Naive thymus-derived CD8-positive, alpha-beta T cell (primary cell): ENCODE measurements at regions not wholly inside any gene's neighbourhood (a gene's known extent, or its start where the extent isn't known, plus 50 kb on each side); places are given as distances from the start of the nearest gene placed in this dataset.
"Not testable (repeated sequence)": the region's sequence is repeated elsewhere in the genome, so short reads cannot be mapped to it uniquely, and the experiment has no call there.

Experiments
- ATAC-seq, 2 donors: fragments of 150-1000 bp; cut with Tn5 transposase in 1 of 2; sonication (Bioruptor Pico), chemical (Tn5 transposase) in 1 of 2; 1 replicate in 1 of 2; 2 replicates in 1 of 2; pipeline ENCODE4 v1.10.0; 2021; ENCODE audit warnings: mild to moderate bottlenecking in 2 of 2, moderate library complexity in 2 of 2
- POLR2A ChIA-PET: fragments of 350-600 bp; sonication (Branson Sonifier 250); formaldehyde crosslinking; loops from one replicate; lab custom pipeline; 2021; ENCODE audit warnings: antibody characterized with exemption; lab: Charles Lee
- DNase-seq, 10 donors: peaks; one replicate each; pipeline versions ENCODE4 v3.0.0 to v3.0.0-alpha.2; 2020 to 2022
- H3K27ac Mint-ChIP-seq, 10 donors: one replicate each; pipeline ENCODE4 v1.8.0; 2020 to 2022; ENCODE audit warnings: mild to moderate bottlenecking in 10 of 10, mixed read lengths in 10 of 10, moderate library complexity in 4 of 10, inconsistent platforms in 1 of 10
- H3K27me3 Mint-ChIP-seq, 5 donors: one replicate each; pipeline ENCODE4 v1.8.0; 2021 to 2022; ENCODE audit warnings: mixed read lengths in 5 of 5
- H3K36me3 Mint-ChIP-seq, 3 donors: one replicate each; pipeline ENCODE4 v1.8.0; 2020 to 2022; ENCODE audit warnings: mixed read lengths in 3 of 3, mild to moderate bottlenecking in 2 of 3, inconsistent platforms in 1 of 3
- H3K4me1 Mint-ChIP-seq, 4 donors: one replicate each; pipeline ENCODE4 v1.8.0; 2021 to 2022; ENCODE audit warnings: mixed read lengths in 4 of 4
- H3K4me3 Mint-ChIP-seq, 10 donors: one replicate each; pipeline ENCODE4 v1.8.0; 2020 to 2022; ENCODE audit warnings: mild to moderate bottlenecking in 10 of 10, mixed read lengths in 10 of 10, moderate library complexity in 6 of 10, inconsistent platforms in 1 of 10
- H3K9me3 Mint-ChIP-seq, 9 donors: one replicate each; pipeline ENCODE4 v1.8.0; 2020 to 2022; ENCODE audit warnings: mixed read lengths in 9 of 9, mild to moderate bottlenecking in 3 of 9, inconsistent platforms in 1 of 9, moderate library complexity in 1 of 9

- POLR2A ChIA-PET = no interaction called here
- peaks cover 6 to 24% (median 17%) of the 10 kb centered on the region in 4 donors for H3K4me1 Mint-ChIP-seq
- no peak for DNase-seq
- H3K9me3 Mint-ChIP-seq = peaks cover 0 to 6% (median 0%) of the 10 kb centered on the region in 9 donors
- no peak for ATAC-seq
- no peak overlapping the region for H3K4me3 Mint-ChIP-seq
- no peak overlapping the region for H3K27ac Mint-ChIP-seq
- no peaks in the 10 kb centered on the region for H3K36me3 Mint-ChIP-seq
- H3K27me3 Mint-ChIP-seq = peaks cover 0 to 4% (median 0%) of the 10 kb centered on the region in 5 donors
Observed at GRCh38 chr2:177000061-177000714, 212.4 kb upstream of the HNRNPA3 start.

DNA sequence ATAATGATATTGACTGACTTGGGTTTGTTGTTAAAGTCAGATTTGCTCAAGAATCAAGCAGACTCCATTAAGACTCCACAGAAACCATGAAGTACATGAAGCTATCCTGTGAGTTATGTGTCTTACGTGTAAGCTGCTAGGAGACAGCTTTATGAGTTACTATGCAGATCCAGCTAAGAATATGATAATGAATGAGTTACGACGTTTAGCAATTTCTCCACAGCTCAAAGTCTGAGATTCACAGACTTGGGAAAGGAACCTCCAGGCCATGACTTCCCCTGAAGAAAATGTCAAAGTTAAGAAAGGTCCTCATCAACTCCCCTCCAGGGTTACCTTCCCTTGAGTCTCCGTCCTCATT is 211.9 kb upstream of the HNRNPA3 start:
- H3K27me3 Mint-ChIP-seq = peaks cover 0 to 4% (median 0%) of the 10 kb centered on the region in 5 donors
- POLR2A ChIA-PET = no interaction called here
- no peaks in the 10 kb centered on the region for H3K36me3 Mint-ChIP-seq
- H3K4me1 Mint-ChIP-seq = peaks cover 6 to 24% (median 17%) of the 10 kb centered on the region in 4 donors
- no peak overlapping the region for H3K4me3 Mint-ChIP-seq
- DNase-seq (no peak), ATAC-seq (no peak)
- H3K9me3 Mint-ChIP-seq = peaks cover 0 to 7% (median 0%) of the 10 kb centered on the region in 9 donors
- no peak overlapping the region for H3K27ac Mint-ChIP-seq

DNA sequence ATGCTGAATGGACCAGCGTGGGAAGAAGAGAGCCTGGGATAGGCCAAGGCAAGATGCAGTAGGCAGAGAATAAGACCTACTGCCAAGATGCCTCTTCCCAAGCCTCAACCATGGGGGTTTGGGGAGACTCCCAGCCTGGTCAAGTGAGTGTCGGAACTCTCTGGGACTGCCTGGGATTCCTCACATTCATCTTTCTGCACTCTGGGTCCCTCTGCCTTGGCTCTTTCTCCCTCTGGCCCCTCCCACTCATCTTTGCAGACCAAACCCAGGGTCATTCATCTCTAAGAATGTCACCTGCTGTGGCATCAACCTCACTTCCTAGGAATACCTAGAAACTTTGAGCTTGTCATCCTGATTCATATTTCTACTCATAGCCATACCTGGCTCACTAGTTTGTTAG is 211.3 kb upstream of the HNRNPA3 start:
- peaks cover 0 to 4% (median 0%) of the 10 kb centered on the region in 5 donors for H3K27me3 Mint-ChIP-seq
- H3K36me3 Mint-ChIP-seq = no peaks in the 10 kb centered on the region
- no peak overlapping the region for H3K27ac Mint-ChIP-seq
- peaks cover 0 to 7% (median 0%) of the 10 kb centered on the region in 9 donors for H3K9me3 Mint-ChIP-seq
- H3K4me1 Mint-ChIP-seq = peaks cover 6 to 24% (median 11%) of the 10 kb centered on the region in 4 donors
- ATAC-seq (no peak), DNase-seq (no peak)
- H3K4me3 Mint-ChIP-seq = no peak overlapping the region
- POLR2A ChIA-PET = no interaction called here

GRCh38 chr2:177002983-177003382 is 209.6 kb upstream of the HNRNPA3 start:
- H3K27ac Mint-ChIP-seq = no peak overlapping the region
- POLR2A ChIA-PET = no interaction called here
- H3K27me3 Mint-ChIP-seq = peaks cover 0 to 4% (median 2%) of the 10 kb centered on the region in 5 donors

DNA sequence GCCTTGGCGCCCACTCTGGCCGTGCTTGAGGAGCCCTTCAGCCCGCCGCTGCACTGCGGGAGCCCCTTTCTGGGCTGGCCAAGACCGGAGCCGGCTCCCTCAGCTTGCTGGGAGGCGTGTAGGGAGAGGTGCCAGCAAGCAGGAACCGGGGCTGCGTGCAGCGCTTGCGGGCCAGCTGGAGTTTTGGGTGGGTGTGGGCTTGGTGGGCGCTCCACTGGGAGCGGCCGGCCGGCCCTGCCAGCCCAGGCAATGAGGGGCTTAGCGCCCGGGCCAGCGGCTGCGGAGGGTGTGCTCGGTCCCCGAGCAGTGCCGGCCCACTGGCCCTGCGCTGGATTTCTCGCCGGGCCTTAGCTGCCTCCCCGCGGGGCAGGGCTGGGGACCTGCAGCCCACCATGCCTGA is 204.9 kb upstream of the HNRNPA3 start:
- DNase-seq, ATAC-seq, H3K4me1 Mint-ChIP-seq, POLR2A ChIA-PET, H3K9me3 Mint-ChIP-seq, H3K36me3 Mint-ChIP-seq, H3K4me3 Mint-ChIP-seq, H3K27ac Mint-ChIP-seq: not testable (repeated sequence)
- H3K27me3 Mint-ChIP-seq = peaks cover 0 to 27% (median 8%) of the 10 kb centered on the region in 5 donors

More at GRCh38 chr2:177002983-177003382, 209.6 kb upstream of the HNRNPA3 start:
- ATAC-seq (no peak), DNase-seq (no peak)
- no peak overlapping the region for H3K4me3 Mint-ChIP-seq
- peaks cover 0 to 8% (median 3%) of the 10 kb centered on the region in 4 donors for H3K4me1 Mint-ChIP-seq
- peaks cover 0 to 7% (median 0%) of the 10 kb centered on the region in 9 donors for H3K9me3 Mint-ChIP-seq
- no peaks in the 10 kb centered on the region for H3K36me3 Mint-ChIP-seq

DNA sequence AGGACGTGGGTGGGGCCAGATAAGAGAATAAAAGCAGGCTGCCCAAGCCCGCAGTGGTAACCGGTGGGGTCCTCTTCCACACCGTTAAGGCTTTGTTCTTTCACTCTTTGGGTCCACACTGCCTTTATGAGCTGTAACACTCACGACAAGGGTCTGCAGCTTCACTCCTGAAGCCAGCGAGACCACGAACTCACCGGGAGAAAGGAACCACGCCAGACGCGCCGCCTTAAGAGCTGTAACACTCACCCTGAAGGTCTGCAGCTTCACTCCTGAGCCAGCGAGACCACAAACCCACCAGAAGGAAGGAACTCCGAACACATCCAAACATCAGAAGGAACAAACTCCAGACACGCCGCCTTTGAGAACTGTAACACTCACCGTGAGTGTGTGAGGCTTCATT is 203.9 kb upstream of the HNRNPA3 start:
- POLR2A ChIA-PET = not testable (repeated sequence)

GRCh38 chr2:177010146-177010545 is 202.4 kb upstream of the HNRNPA3 start:
- Mint-ChIP-seq H3K36me3 (no peaks in the 10 kb centered on the region), H3K9me3 (peaks cover 0 to 4% (median 0%) of the 10 kb centered on the region in 9 donors), H3K4me3 (no peak overlapping the region), H3K4me1 (peaks cover 0 to 7% (median 1%) of the 10 kb centered on the region in 4 donors), H3K27ac (no peak overlapping the region), H3K27me3 (peaks cover 0 to 27% (median 6%) of the 10 kb centered on the region in 5 donors)
- POLR2A ChIA-PET = no interaction called here
- ATAC-seq (no peak), DNase-seq (no peak)

More for the DNA sequence above, 203.9 kb upstream of the HNRNPA3 start:
- Mint-ChIP-seq H3K4me3 (peak overlapping the region in 7 of 10 donors; percentile 2 to 57 (median 31)), H3K27me3 (peaks cover 0 to 27% (median 8%) of the 10 kb centered on the region in 5 donors), H3K27ac (peak overlapping the region in 1 of 10 donors; percentile 44)
- not testable (repeated sequence) for ATAC-seq, H3K4me1 Mint-ChIP-seq, H3K9me3 Mint-ChIP-seq, H3K36me3 Mint-ChIP-seq
- peak in 1 of 10 donors; percentile 1 for DNase-seq

DNA sequence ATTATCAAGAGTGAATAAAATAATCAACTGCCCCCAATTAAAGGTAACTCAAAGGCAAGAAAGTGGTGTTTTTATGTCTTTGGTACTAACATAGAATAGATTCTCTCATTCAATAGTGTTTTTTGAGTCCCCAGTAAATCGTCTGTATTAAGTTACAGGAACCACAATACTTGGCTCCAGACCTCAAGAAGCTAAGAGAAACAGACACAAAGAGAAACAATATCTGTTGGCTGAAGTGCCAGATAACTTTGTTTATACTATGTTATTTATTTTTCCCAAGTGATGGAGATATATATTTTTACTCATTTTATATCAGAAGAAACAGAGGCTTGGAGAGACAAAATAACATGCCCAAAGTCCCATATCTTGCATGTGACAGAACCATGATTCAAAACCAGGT is 201.7 kb upstream of the HNRNPA3 start:
- Mint-ChIP-seq H3K36me3 (no peaks in the 10 kb centered on the region), H3K4me1 (peaks cover 0 to 7% (median 1%) of the 10 kb centered on the region in 4 donors), H3K9me3 (peaks cover 0 to 4% (median 0%) of the 10 kb centered on the region in 9 donors), H3K27ac (no peak overlapping the region), H3K27me3 (peaks cover 0 to 27% (median 6%) of the 10 kb centered on the region in 5 donors), H3K4me3 (no peak overlapping the region)
- ATAC-seq = no peak
- POLR2A ChIA-PET = no interaction called here
- no peak for DNase-seq

DNA sequence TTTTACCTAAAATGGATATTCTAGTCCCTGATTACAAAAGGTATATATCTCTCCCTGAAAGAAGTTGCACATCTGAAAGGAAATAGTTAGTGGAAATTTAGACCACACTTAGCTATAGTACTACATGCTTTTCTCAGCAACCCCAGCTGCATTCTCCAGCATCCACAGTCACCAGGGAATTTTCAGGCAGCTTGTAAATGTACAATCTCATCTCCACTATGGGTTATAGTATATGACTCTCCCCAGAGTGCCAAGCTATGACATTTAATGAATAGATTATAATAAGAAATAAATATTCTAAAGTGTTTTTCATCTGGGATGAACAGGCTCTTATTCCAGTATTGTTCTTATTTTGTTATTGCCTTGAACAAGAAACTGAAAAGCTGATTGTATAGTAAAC is 197.6 kb upstream of the HNRNPA3 start:
- Mint-ChIP-seq H3K27me3 (peaks cover 0 to 15% (median 6%) of the 10 kb centered on the region in 5 donors), H3K36me3 (no peaks in the 10 kb centered on the region), H3K4me3 (no peak overlapping the region), H3K9me3 (no peaks in the 10 kb centered on the region), H3K27ac (no peak overlapping the region), H3K4me1 (peaks cover 0 to 7% (median 2%) of the 10 kb centered on the region in 4 donors)
- POLR2A ChIA-PET = no interaction called here
- ATAC-seq (no peak), DNase-seq (no peak)

- Mint-ChIP-seq H3K4me3 (no peak overlapping the region), H3K36me3 (no peaks in the 10 kb centered on the region), H3K27me3 (peaks cover 0 to 13% (median 4%) of the 10 kb centered on the region in 5 donors), H3K27ac (no peak overlapping the region), H3K9me3 (no peaks in the 10 kb centered on the region), H3K4me1 (peaks cover 0 to 7% (median 2%) of the 10 kb centered on the region in 4 donors)
- no peak for ATAC-seq
- POLR2A ChIA-PET = no interaction called here
- no peak for DNase-seq
Observed at GRCh38 chr2:177015356-177015923, 197.2 kb upstream of the HNRNPA3 start.

DNA sequence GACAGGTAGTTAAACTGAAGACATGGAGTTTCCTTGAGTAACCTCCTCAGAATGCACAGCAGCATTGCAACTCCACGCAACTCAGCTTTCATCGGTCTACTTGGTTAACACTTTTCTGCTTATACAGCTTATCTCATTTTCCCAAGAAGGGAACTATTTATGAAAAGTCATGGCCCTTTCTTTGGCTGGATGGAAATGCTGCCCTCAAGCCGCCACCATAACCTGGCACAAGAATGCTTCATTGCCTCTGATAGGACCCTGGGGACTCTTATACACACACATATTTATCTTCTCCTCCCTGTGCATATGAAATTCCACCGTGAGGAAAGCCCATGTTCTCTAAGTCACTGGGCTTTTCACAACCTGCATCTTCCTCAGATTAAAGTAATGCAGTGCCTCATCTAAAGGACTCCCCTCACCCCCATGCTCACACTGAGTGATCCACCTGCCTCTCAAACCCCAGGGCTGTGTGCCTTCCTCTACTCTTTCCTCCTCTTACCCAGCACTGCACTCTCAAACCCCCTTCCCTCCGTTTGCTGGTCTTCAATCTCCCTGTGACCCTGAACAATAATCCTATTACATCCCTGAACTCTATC is 192.0 kb upstream of the HNRNPA3 start:
- Mint-ChIP-seq H3K27me3 (peaks cover 0 to 13% (median 4%) of the 10 kb centered on the region in 5 donors), H3K36me3 (peaks cover 0 to 2% (median 0%) of the 10 kb centered on the region in 3 donors), H3K27ac (peak overlapping the region in 1 of 10 donors; percentile 4), H3K9me3 (no peaks in the 10 kb centered on the region), H3K4me3 (no peak overlapping the region), H3K4me1 (peaks cover 0 to 7% (median 2%) of the 10 kb centered on the region in 4 donors)
- DNase-seq = no peak
- POLR2A ChIA-PET = no interaction called here
- ATAC-seq = no peak

- H3K27me3 Mint-ChIP-seq = peaks cover 0 to 17% (median 1%) of the 10 kb centered on the region in 5 donors
- peaks cover 0 to 4% (median 2%) of the 10 kb centered on the region in 4 donors for H3K4me1 Mint-ChIP-seq
- POLR2A ChIA-PET = no interaction called here
- H3K36me3 Mint-ChIP-seq = peaks cover 0 to 2% (median 0%) of the 10 kb centered on the region in 3 donors
- no peak overlapping the region for H3K4me3 Mint-ChIP-seq
- no peak overlapping the region for H3K27ac Mint-ChIP-seq
- H3K9me3 Mint-ChIP-seq = no peaks in the 10 kb centered on the region
- ATAC-seq = no peak
- DNase-seq = no peak
Observed at GRCh38 chr2:177021706-177022343, 190.8 kb upstream of the HNRNPA3 start.

DNA sequence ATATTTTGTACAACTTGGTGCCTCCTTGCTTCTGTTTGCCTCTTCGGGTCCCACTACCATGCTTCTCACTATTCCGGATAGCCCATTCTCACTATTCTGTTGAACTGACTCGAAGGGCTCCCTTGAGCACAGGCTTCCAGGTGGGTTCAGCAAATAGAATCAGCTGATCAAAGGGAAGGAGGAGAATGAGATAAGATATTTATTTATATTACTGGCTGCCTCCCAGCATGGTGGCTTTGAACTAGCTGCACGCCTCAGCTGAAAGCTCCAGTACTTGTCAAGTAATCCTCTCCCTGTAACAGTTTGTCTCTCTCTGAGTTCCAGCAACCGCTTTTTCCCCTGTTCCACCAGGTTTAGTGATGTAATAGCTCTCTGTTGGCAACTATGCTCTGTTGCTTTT is 187.8 kb upstream of the HNRNPA3 start:
- no peak overlapping the region for H3K27ac Mint-ChIP-seq
- ATAC-seq = no peak
- no peaks in the 10 kb centered on the region for H3K9me3 Mint-ChIP-seq
- H3K36me3 Mint-ChIP-seq = peaks cover 0 to 2% (median 0%) of the 10 kb centered on the region in 3 donors
- DNase-seq = no peak
- POLR2A ChIA-PET = no interaction called here
- H3K4me1 Mint-ChIP-seq = no peaks in the 10 kb centered on the region
- peaks cover 0 to 11% (median 0%) of the 10 kb centered on the region in 5 donors for H3K27me3 Mint-ChIP-seq
- no peak overlapping the region for H3K4me3 Mint-ChIP-seq
